Aorta (tissue), 5 donors: ENCODE measurements at regions not wholly inside any gene's neighbourhood (a gene's known extent, or its start where the extent isn't known, plus 50 kb on each side); places are given as distances from the start of the nearest gene placed in this dataset.

Source experiments
- ATAC-seq: fragments of 200-7000 bp; cut with Tn5 transposase; one replicate; pipeline ENCODE4 v1.9.1; 2022; ENCODE audit warnings: moderate library complexity; ENCODE audit not compliant: low FRiP score
- DNase-seq, 2 donors: peaks; one replicate each; pipeline ENCODE4 v3.0.0-alpha.2; 2020
- H3K27ac ChIP-seq, 2 donors: one replicate each; pipeline ENCODE4 v1.5.1; 2013; ENCODE audit warnings: low read length in 2 of 2, mild to moderate bottlenecking in 2 of 2, moderate library complexity in 2 of 2, control low read depth in 1 of 2, inconsistent platforms in 1 of 2, low read depth in 1 of 2
- H3K27me3 ChIP-seq, 2 donors: one replicate each; pipeline ENCODE4 v1.6.1; 2013; ENCODE audit warnings: control low read depth in 1 of 2, low read length in 1 of 2, mild to moderate bottlenecking in 1 of 2, moderate library complexity in 1 of 2; ENCODE audit not compliant: insufficient read depth in 2 of 2, control insufficient read depth in 1 of 2
- H3K36me3 ChIP-seq, 2 donors: one replicate each; pipeline ENCODE4 v1.6.1; 2013; ENCODE audit warnings: control low read depth in 1 of 2, low read length in 1 of 2, mild to moderate bottlenecking in 1 of 2; ENCODE audit not compliant: insufficient read depth in 2 of 2, control insufficient read depth in 1 of 2
- H3K4me1 ChIP-seq, 2 donors: one replicate each; pipeline ENCODE4 v1.6.1; 2013; ENCODE audit warnings: low read length in 2 of 2, control low read depth in 1 of 2, mild to moderate bottlenecking in 1 of 2, moderate library complexity in 1 of 2; ENCODE audit not compliant: insufficient read depth in 2 of 2, control insufficient read depth in 1 of 2
- H3K4me3 ChIP-seq, 2 donors: one replicate each; pipeline ENCODE4 v1.5.1; 2013; ENCODE audit warnings: low read length in 2 of 2, control low read depth in 1 of 2, mild to moderate bottlenecking in 1 of 2
- H3K9me3 ChIP-seq: one replicate; pipeline ENCODE4 v1.6.1; 2013; ENCODE audit warnings: mild to moderate bottlenecking, low read length; ENCODE audit not compliant: control insufficient read depth
- WGBS, 2 donors: extraction: QIAGEN DNeasy Blood & Tissue Kit; methylation state at CpG; one replicate each; pipeline ENCODE4 v1.1.7; 2013; 5-methylcytosine and 5-hydroxymethylcytosine counted together
- intact Hi-C, 2 donors: fragments of 100-400 bp; cut with DNase I; formaldehyde crosslinking; loops; one replicate each; pipeline versions ENCODE4 v1.14.2 to v1.15.0; 2022
- donor health status: healthy with polysubstance abuse.
- donor health status: Bipolar disorder and iron deficiency.
- donor health status: DM: no; HTN: no; CAD: no.
- donor health status: DM: no; HTN: no; CAD: no.
- donor health status: DM: yes; HTN: yes; CAD: no.

GRCh38 chr5:178780581-178781498 lies 50.4 kb upstream of the ZNF354A start:
- Histone ChIP-seq H3K4me3 (no peak overlapping the region), H3K36me3 (no peaks in the 10 kb centered on the region), H3K9me3 (no peaks in the 10 kb centered on the region), H3K27me3 (no peaks in the 10 kb centered on the region), H3K4me1 (no peaks in the 10 kb centered on the region), H3K27ac (no peak overlapping the region)
- peak in 1 of 2 donors; percentile 55 for DNase-seq
- intact Hi-C loops, result no loop called here
- ATAC-seq, result no peak
- 70 to 73% methylated on average over 27 of the region's 27 CpGs for WGBS, 2 donors
